Ecto neural progenitor cell (in vitro differentiated cells): ENCODE measurements at regions not wholly inside any gene's neighbourhood (a gene's known extent, or its start where the extent isn't known, plus 50 kb on each side); places are given as distances from the start of the nearest gene placed in this dataset.

Experiments
- DNase-seq: peaks from one replicate; pipeline ENCODE4 v3.0.0-alpha.2; 2018; ENCODE audit warnings: low spot score

DNA sequence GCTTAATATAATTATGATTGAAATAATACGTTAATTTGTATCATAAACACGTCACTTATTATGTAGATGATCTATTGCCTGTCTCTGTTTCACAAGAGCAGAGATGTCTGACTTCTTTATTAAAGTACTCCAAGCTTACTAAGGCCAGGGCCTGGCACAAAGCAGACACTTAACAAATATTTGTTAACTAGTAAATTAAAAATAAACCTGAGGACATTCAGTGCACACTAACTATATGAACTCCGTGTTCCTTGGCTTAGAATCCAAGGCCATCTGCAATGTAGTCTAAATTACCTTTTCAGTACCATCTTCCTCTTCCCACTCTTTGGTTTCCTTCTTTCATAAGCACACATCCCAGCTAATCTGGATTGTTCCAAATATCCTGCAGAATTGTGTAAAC is 210.8 kb upstream of the SOX9 start:
- no peak for DNase-seq

DNA sequence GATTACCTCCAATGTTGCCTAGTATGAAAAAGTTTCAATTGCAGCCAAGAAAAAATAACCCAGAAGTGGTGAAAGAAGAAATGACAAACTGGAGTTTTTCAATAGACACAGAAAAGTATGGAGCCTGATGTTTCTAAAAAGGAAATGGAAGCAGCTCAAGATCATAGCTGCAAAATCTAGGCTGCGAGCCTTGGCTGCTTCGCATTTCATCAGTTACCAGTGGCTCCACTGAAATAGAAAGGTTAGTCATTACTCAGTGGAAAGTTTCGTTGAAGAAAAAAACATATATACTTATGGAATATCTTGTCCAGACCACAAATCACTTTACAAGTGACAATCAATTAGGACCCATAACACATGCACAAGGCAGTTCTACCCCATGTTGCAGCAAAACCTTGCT is 206.8 kb upstream of the SOX9 start:
- DNase-seq, result no peak

DNA sequence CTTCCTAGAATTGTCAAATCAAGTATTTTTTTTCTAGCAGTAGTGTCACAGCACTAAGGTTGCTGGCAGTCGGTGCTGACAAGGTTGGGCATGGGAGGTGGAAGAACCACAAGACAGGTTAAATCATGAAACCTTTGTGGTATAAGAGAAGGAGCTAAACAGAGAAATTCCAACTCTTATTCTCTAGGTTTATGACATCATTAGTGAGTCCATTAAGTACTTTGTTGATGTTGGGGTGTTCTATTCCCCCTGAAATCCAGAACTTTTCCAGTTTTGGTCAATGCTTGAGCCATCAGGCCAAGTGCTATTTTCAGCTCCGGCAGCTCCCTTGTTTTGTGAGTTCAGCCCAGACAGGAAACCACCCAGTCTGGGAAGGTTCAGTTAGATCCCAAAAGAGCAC is 206.0 kb upstream of the SOX9 start:
- DNase-seq, result no peak

DNA sequence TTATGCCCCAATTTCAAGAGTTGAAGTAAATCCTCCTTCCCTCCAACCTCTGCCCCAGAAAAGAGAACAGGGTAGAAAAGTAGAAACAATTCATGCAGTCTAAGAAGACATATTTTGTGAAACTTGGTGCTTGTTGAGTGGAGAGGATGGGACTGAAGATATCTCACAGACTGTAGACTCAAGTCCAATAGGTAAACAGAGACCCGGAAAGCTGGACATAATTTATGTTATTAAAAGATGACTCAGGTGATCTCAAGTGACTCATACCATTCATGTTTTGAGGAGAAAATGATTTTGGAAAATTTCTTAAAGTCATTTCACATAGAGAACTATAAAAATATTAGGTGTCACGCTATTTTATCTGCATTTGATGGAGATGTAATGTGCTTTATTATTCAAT is 203.1 kb upstream of the SOX9 start:
- DNase-seq, result no peak

DNA sequence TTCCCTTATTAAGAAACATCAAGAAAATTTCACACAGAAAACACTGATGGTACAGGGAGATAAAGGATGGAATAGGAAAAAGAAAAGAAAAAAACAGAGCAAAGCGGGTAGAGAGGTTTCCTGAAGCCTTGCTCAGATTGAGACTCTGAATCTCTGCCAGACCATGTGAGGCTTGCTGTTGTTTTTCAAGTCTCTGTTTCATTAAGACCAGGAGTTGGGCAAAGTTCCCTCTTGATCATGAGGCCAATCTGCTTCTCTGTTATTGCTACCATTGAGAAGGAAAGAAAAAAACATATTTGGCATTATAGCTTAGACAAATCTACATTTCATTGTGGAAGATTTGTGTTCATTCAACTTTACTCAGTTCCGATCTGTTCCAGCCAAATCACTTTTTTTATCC is 201.6 kb upstream of the SOX9 start:
- no peak for DNase-seq

DNA sequence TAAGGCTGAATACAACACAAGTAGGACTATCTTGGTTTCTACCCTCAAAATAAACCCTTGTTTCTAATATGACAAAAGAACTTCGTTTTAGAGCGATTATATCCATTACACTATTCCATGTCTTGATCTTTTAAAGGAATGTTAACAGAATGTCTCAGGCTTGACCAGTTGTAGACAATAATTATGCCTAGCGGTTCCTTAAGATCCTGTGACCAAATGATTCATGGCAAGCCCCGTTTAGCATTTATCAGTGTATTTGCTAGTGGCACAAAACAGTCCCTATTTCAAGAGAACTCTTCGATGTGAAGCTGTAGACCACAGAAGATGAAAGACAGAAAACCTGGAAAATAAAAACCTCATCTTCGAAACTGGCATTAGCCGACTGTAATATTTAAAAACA is 200.9 kb upstream of the SOX9 start:
- no peak for DNase-seq

DNA sequence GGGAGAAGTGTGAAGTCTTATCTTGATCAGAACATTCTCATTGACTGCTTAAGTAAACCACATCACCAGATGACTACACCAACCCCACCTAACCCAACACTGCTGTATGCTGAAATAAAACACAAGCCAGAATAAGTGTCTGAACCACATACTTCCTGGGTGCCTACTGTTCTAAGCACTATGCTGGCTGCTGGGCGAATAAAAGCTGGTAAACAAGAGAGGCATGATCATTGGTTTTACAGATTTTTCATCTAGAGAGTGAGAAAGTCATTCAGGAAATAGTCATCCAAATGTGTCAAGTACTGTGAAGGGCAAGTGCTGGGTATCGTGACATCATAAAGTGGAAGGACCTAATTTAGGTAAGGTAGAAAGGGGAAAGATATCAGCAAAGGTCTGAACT is 199.0 kb upstream of the SOX9 start:
- DNase-seq, result no peak

DNA sequence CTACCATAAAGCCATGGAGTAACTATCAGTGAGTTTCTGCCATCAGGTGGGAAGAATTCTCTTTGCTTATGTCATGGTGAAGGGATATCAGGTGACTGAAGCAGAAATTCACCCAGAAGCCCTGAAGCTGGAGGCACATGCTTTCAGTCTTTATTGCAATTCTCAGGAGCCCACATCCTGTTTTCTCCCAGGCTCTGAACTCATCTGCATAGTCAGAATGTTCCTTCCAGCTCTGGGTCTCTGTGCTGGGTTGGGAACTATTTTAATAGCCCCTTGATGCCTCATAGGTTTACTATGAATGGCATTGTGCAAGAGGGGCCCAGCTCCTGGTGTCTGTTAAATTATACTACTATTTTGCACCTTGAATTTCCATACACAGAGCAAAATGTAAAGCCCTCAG is 198.4 kb upstream of the SOX9 start:
- no peak for DNase-seq

DNA sequence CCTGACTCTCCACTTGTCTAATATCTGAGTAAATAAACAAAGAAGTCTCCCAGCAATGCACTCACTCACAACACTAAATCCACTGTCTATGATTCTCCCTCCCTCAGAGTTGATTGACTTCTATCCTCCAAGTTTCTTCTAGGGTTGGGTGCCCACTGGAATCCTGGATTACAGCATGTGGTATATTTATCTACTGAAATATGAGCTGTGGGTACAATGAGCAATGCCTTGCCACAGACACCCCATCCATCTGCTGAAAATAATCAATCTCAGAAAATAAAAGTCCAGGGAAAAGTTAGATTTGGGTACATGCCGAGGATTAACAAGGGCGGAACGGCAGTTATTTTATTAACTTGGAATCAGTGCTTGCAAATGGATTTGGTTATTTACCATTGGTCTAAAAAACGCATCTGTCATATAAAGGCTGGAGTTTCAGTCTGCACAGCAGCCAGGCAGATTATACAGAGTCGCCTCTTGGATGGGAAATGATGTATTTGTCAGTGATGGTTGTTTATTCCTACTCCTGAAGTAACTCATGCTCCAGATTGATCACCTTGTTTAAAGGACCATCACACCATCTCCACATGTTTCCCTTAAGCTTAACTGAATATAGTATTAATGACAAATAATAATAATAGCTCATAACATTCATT is 193.9 kb upstream of the SOX9 start:
- DNase-seq, result no peak

DNA sequence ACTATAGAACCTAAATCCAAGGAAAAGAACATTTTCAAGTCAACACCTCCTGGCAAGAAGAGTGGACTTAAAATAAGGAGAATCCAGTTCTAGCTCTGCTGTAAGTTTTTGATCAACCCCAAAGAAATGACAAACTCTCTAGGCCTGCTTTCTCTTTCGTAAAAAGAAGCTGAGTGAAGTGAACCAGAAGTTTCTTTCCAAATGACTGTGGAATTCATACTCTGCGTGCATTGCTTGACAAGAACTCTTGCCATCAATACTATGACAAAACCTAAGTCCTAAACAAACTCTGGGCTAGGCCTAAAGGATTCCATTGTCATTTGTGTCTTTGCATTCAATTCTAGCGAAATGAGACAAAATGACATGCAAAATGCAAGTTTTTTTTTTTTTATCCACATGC is 187.5 kb upstream of the SOX9 start:
- no peak for DNase-seq

DNA sequence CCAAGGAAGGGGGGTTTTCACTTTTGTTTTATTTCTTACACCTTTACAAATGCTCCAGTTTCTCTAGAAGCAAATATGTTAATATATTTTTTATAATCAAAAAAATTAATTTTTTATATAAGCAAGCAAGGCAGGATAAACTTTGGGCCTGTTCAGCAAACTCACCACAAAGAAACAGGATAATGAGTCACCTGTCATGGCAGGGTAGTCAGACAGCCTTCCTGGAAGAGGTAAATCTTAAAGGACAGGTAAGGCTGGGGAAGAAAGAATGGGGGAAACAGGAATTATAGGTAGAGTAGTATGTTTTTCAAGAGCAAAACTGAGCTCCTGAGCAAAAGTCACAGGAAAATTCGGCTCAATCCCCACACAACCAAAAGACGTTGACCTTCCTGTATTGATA is 186.3 kb upstream of the SOX9 start:
- DNase-seq, result no peak

DNA sequence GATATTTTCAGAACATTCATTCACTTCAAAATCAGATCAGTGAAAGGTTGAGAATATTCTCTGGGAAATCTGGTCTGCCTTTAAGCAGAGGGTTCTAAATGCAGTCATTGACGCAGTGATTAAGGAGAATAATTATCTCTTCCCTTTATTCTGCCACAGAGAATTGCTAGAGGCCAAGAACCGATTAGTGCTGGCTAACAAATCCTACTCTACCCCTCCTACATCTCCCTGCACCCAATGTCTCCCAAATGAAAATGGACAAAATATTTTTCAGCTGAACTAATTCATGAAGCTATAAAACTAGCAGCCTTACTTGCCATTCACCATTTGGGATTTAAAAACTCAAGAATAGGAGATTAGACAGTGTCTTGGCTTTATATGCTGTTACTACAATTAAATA is 185.5 kb upstream of the SOX9 start:
- no peak for DNase-seq

DNA sequence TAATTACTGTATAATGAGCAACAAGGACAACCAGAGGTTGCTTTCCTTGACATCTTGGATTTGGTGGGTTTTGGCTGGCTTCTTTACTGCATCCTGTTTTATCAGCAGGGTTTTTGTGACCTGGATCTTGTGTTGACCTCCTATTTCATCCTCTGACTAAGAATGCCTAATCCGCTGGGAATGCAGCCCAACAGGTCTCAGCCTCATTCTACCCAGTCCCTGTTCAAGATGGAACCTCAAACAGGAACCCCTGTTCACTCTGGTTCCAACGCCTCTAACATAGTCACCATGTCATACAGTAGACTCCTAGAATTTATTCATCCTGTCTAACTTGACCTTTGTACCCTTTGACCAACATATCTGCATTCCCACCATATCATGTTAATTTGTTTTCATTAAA is 183.8 kb upstream of the SOX9 start:
- DNase-seq, result no peak

DNA sequence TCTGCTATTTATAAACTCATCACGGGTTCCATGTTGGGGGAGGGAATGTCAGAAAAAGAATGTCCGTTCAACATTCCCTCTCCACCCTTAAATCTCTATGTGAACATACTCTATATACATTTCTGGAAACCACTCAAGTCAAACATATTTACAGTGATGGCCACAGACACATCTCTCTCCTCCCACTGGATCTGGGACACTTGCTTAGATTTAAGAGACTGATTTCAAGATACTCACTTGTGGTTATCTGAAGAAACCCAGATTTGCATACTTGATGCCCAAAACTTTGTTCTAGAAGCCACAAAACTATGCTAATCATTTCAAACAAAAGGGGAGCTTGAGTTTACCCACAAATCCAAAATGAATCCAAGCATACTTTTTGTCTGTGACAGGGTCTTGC is 182.9 kb upstream of the SOX9 start:
- no peak for DNase-seq

DNA sequence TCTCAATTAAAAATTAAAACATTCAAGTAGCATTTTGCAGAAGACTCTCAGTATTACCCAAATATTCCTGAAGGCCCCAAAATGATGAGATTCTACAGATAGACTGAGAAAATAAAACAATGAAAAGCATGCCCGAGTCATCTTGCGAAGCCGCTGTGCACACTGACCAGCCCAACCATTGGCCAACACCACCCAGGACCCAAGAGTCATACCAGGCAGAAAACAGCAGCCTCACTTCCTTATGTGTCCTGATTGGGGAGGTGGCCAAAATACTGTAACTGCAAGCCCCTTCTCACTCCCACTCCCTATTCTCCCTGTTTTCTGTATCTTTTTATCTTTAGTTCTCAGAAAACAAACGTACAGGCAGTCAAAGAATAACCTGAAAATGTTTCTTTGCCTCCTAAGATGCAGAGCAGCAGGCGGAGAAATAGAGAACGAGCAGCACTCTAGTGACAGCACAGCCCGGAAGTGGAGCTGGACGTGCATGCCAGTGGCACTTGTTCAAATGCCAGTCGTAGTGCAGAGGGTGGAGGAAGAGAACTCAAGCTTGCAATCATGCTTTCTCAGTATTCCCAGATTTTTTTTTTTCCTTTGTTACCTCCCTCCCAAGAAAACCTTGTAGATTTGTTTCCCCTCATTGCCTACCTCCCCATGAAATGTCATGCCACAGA is 182.3 kb upstream of the SOX9 start:
- no peak for DNase-seq

DNA sequence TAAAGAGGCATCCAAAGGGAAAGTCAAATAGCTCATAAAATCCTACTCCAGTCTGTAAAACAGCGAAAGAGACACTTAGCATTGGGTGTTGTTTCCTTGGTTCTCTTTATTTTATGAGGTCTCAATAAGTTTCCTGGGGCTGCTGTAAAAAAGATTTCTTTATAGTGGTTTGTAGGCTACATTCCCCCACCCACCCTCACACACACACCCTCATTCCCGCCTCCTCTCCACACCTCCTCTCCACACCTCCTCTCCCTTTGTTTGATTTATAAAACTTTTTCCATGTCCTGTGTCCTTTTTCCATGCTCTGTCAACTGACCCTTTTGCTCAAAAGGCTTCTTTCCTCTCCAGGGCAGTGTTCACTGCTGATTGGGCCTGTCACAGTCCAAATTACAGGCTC is 178.9 kb upstream of the SOX9 start:
- DNase-seq, result no peak

DNA sequence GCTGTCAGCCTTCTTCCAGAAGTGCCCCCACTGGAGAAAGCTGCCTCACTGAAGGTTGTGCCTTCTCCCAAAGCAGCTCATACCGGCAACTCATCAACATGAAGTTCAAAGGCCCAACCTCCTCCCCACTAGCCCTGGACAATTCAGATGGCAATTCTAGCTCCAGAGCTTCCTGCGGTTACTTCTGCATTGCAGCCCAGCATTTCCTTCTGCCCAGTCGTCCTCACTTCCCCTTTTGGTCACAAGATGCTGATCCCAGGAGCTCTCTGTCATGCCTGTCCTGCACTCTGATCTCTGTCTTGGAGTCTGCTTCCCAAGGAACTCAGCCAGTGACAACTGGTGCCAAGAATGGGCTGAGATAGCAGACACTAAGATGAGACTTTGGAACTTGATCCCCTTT is 178.2 kb upstream of the SOX9 start:
- DNase-seq, result no peak

DNA sequence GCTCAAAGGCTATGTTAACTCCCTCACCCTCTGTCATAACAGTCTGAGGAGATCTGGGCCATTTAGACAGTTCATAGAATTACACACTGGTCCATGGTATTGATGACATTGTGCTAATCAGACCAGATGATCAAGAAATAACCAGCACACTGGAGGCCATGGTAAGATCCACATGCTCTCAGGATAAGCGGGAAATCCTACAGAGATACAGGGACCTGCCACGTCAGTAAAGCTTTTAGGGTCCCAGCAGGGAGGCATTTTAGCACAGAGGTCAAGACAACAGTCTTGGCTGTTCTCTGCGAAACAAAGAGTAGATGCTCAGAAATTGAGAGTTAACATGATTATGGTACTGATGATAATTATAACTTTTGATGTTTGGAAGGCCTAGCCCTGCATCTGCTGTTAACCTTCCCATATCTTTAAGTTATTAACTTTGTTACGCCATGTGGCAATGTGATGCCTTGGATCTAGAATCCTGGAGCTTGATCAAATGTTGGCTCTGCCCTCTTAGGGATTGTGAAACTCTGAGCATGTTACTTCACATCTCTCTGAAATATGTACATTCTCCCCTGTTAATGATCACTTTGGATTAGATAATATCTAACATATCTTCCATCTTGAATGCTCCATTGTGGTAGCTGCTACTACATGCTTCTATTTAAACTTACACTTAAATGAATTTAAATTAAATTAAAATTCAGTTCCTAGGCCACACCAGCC is 172.0 kb upstream of the SOX9 start:
- DNase-seq, result no peak

DNA sequence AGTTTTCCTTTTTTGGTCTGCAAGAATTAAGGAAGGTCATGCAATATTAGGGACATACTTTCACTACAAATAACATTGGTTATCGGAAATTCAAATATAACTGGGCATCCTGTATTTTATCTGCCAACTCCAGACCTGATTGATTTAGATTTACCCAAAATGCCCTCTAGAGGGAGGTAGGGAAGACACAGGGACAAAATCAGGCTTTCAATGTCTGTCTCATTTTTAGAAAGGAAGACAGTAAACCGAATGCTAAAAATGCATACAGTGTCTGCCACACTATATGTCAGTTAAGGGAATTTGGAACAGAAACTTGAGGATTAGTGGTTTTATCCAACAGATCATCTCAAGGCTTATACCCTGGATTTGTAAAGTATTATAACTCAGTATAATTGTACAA is 161.7 kb upstream of the SOX9 start:
- DNase-seq, result no peak

DNA sequence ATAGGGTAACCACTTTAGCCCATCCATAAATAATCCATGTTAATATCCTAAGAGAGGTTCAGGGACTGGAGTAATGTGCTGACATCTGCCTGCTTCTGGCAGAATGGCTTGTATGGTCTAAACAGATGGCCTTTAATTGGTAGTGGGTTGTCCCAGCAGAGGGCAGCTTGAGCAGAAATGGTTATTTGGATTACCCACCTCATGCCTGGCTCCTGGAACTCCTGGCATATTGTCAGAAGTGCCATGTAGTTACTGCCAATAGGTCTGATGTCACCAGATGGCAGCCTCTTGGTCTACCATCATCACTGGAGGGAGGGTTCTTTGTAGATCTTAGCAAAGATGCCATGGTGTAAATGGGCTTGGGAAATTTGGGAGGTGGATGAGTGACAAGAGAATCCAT is 157.5 kb upstream of the SOX9 start:
- no peak for DNase-seq

DNA sequence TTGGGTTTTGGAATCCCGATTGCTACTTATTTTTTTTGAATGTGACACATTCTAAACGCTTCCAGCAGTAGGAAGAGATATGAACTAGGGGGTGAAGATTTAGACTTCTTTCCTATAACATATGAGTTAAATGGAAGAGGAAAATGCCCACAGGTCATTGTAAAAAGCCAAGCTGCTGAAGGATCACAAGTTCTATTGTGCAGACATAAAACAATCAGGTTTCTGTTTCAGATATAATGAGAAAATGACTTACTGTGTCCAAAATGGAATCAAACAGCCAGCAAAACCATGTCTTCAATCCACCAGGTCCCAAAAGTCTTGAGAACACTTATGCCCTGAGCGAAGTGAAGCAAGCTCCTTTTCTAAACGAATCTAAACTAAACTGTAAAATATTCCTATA is 157.0 kb upstream of the SOX9 start:
- DNase-seq, result no peak

DNA sequence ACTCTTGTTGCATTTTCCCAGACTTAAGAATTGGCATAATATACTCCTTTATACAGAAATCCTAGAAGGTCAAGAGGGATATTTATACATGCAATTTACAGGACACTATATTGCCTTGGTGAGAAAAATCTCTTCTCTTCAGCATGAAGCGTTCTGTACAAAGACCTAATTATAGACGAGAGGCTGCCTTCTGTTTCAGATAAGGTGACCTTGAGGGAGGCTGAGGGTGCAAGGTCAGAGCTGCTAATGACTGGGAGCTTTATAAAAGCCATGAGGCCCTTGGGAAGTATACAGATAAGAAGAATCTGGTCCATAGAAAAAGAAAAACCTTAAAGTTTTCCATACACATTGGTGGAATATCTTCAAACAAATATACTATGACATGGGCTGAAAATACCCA is 156.3 kb upstream of the SOX9 start:
- DNase-seq, result no peak

DNA sequence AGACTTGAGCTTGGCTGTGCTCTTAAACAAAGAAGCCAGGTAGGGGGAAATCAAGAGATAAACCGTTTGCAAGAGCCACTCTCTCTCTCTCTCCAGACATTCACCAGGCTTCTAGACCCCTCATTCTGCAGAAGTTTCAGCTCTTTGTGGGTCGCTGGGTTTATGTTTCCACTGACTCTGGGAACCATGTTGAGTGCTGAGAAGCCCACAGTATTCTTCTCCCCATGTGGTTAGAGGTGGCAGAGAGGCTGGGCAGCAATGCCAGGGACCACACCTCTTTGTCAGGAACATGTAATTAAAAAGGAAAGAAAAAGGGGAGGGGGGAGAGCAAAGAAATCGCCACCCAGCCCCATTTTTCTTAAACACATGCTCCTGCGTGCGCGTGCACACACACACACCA is 154.8 kb upstream of the SOX9 start:
- no peak for DNase-seq
